ENCODE measurements at regions not wholly inside any gene's neighbourhood (a gene's known extent, or its start where the extent isn't known, plus 50 kb on each side); places are given as distances from the start of the nearest gene placed in this dataset.

- TF ChIP-seq CTCF (conservative IDR thresholded peaks at IDR 0.05 in 1 of 2, IDR thresholded peaks at IDR 0.05 in 1 of 2; ENCODE audit: extremely low read depth in 1 of 2, insufficient read depth in 1 of 2, low read depth in 1 of 2, low read length in 2 of 2) (no peak), EZH2 (IDR thresholded peaks at IDR 0.05; ENCODE audit: borderline replicate concordance, low read length) (no peak)
Observed at GRCh38 chr9:109556786-109557185, 58.7 kb upstream of the PTPN3 start.
